ENCODE measurements at regions not wholly inside any gene's neighbourhood (a gene's known extent, or its start where the extent isn't known, plus 50 kb on each side); places are given as distances from the start of the nearest gene placed in this dataset.

DNA sequence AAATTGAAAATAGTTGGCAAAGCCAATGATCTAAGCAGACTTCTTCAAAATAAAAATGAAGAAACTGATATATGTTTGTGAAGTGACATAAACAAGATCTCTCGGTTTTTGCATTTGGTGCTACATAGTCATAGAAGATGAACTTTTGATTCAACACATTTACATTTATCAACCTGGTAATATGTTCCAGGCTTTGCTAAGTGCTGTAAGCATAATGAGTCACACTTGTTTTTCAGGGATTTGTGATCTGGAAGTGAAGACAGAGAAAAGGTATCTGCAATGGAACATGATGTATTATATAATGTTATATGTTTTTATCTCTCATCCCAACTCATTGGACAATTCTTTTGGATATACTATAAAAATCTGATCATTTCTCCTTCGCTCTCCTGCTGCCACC, 801.4 kb downstream of the BRINP1 start:
- TF ChIP-seq TCF7 (CRISPR knock-in tag; IDR thresholded peaks at IDR 0.05; ENCODE audit: low read depth) = no peak
- no peak for TF ChIP-seq ZNF671 (CRISPR knock-in tag; IDR thresholded peaks at IDR 0.05)
- TF ChIP-seq, protein P1, sequence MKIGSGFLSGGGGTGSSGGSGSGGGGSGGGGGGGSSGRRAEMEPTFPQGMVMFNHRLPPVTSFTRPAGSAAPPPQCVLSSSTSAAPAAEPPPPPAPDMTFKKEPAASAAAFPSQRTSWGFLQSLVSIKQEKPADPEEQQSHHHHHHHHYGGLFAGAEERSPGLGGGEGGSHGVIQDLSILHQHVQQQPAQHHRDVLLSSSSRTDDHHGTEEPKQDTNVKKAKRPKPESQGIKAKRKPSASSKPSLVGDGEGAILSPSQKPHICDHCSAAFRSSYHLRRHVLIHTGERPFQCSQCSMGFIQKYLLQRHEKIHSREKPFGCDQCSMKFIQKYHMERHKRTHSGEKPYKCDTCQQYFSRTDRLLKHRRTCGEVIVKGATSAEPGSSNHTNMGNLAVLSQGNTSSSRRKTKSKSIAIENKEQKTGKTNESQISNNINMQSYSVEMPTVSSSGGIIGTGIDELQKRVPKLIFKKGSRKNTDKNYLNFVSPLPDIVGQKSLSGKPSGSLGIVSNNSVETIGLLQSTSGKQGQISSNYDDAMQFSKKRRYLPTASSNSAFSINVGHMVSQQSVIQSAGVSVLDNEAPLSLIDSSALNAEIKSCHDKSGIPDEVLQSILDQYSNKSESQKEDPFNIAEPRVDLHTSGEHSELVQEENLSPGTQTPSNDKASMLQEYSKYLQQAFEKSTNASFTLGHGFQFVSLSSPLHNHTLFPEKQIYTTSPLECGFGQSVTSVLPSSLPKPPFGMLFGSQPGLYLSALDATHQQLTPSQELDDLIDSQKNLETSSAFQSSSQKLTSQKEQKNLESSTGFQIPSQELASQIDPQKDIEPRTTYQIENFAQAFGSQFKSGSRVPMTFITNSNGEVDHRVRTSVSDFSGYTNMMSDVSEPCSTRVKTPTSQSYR (CRISPR knock-in tag; IDR thresholded peaks at IDR 0.05) = no peak
- TF ChIP-seq GTF2I (CRISPR knock-in tag; conservative IDR thresholded peaks at IDR 0.05) = no peak
- no peak for TF ChIP-seq ZNF423 (CRISPR knock-in tag; IDR thresholded peaks at IDR 0.05)
- TF ChIP-seq, protein P2, sequence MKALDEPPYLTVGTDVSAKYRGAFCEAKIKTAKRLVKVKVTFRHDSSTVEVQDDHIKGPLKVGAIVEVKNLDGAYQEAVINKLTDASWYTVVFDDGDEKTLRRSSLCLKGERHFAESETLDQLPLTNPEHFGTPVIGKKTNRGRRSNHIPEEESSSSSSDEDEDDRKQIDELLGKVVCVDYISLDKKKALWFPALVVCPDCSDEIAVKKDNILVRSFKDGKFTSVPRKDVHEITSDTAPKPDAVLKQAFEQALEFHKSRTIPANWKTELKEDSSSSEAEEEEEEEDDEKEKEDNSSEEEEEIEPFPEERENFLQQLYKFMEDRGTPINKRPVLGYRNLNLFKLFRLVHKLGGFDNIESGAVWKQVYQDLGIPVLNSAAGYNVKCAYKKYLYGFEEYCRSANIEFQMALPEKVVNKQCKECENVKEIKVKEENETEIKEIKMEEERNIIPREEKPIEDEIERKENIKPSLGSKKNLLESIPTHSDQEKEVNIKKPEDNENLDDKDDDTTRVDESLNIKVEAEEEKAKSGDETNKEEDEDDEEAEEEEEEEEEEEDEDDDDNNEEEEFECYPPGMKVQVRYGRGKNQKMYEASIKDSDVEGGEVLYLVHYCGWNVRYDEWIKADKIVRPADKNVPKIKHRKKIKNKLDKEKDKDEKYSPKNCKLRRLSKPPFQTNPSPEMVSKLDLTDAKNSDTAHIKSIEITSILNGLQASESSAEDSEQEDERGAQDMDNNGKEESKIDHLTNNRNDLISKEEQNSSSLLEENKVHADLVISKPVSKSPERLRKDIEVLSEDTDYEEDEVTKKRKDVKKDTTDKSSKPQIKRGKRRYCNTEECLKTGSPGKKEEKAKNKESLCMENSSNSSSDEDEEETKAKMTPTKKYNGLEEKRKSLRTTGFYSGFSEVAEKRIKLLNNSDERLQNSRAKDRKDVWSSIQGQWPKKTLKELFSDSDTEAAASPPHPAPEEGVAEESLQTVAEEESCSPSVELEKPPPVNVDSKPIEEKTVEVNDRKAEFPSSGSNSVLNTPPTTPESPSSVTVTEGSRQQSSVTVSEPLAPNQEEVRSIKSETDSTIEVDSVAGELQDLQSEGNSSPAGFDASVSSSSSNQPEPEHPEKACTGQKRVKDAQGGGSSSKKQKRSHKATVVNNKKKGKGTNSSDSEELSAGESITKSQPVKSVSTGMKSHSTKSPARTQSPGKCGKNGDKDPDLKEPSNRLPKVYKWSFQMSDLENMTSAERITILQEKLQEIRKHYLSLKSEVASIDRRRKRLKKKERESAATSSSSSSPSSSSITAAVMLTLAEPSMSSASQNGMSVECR (CRISPR knock-in tag; IDR thresholded peaks at IDR 0.05; ENCODE audit: borderline replicate concordance) = no peak
- no peak for TF ChIP-seq IRF2 (CRISPR knock-in tag; IDR thresholded peaks at IDR 0.05; ENCODE audit: borderline replicate concordance, low read depth)
- TF ChIP-seq FOXJ3 (CRISPR knock-in tag; IDR thresholded peaks at IDR 0.05; ENCODE audit: borderline replicate concordance) = no peak
- TF ChIP-seq ZNF219 (CRISPR knock-in tag; IDR thresholded peaks at IDR 0.05; ENCODE audit: borderline replicate concordance) = no peak
- TF ChIP-seq, protein P3, sequence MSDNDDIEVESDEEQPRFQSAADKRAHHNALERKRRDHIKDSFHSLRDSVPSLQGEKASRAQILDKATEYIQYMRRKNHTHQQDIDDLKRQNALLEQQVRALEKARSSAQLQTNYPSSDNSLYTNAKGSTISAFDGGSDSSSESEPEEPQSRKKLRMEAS (CRISPR knock-in tag; IDR thresholded peaks at IDR 0.05) = no peak
- no peak overlapping the region for H3K4me3 Mint-ChIP-seq
- H3K27me3 Mint-ChIP-seq (ENCODE audit: low read depth) = no peaks in the 10 kb centered on the region
- H3K4me1 Mint-ChIP-seq = peaks cover 6% of the 10 kb centered on the region
- ChIA-PET CTCF (no interaction called here), POLR2A (no interaction called here)
- no peak for DNase-seq (ENCODE audit: low spot score)
- H3K36me3 Mint-ChIP-seq = no peaks in the 10 kb centered on the region
- H3K9me3 Mint-ChIP-seq = no peaks in the 10 kb centered on the region
- H3K27ac Mint-ChIP-seq = no peak overlapping the region
- ATAC-seq = no peak

DNA sequence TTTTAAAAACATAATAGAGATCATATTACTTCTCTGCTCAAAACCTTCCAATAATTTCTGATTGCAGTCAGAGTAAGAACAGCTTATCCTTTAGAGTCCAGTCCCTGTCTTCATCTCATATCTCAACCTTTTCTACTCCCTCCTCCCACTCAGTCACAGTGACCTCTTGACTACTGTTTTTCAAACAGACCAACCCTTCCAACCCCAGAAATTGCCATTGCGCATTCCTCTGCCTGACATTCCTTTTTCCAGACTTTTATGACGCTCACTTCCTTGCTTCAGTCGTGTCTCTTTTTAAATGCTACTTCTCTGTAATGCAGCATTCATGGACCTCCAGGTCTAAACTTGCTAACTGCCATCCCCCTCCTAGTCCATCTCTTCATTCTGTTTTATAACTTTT, 800.5 kb downstream of the BRINP1 start:
- peaks cover 6% of the 10 kb centered on the region for H3K4me1 Mint-ChIP-seq
- no peaks in the 10 kb centered on the region for H3K27me3 Mint-ChIP-seq (ENCODE audit: low read depth)
- no peak overlapping the region for H3K4me3 Mint-ChIP-seq
- H3K9me3 Mint-ChIP-seq = no peaks in the 10 kb centered on the region
- ChIA-PET CTCF (no interaction called here), POLR2A (no interaction called here)
- H3K27ac Mint-ChIP-seq = 0 out of 2 replicates have a peak overlapping the region, but pooled peaks have one; percentile 10
- no peaks in the 10 kb centered on the region for H3K36me3 Mint-ChIP-seq
- ATAC-seq = no peak
- DNase-seq (ENCODE audit: low spot score) = no peak
- TF ChIP-seq RELA (CRISPR knock-in tag; IDR thresholded peaks at IDR 0.05; ENCODE audit: borderline replicate concordance) = no peak
- TF ChIP-seq CREM (CRISPR knock-in tag; IDR thresholded peaks at IDR 0.05) = no peak
- TF ChIP-seq, protein P4, sequence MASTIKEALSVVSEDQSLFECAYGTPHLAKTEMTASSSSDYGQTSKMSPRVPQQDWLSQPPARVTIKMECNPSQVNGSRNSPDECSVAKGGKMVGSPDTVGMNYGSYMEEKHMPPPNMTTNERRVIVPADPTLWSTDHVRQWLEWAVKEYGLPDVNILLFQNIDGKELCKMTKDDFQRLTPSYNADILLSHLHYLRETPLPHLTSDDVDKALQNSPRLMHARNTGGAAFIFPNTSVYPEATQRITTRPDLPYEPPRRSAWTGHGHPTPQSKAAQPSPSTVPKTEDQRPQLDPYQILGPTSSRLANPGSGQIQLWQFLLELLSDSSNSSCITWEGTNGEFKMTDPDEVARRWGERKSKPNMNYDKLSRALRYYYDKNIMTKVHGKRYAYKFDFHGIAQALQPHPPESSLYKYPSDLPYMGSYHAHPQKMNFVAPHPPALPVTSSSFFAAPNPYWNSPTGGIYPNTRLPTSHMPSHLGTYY (CRISPR knock-in tag; IDR thresholded peaks at IDR 0.05) = no peak
- no peak for TF ChIP-seq NFATC4 (CRISPR knock-in tag; IDR thresholded peaks at IDR 0.05)
- no peak for TF ChIP-seq JAZF1 (CRISPR knock-in tag; IDR thresholded peaks at IDR 0.05)
- TF ChIP-seq ZNF416 (CRISPR knock-in tag; IDR thresholded peaks at IDR 0.05) = no peak
- no peak for TF ChIP-seq FOXP1 (CRISPR knock-in tag; IDR thresholded peaks at IDR 0.05; ENCODE audit: borderline replicate concordance)
- TF ChIP-seq, protein P5, sequence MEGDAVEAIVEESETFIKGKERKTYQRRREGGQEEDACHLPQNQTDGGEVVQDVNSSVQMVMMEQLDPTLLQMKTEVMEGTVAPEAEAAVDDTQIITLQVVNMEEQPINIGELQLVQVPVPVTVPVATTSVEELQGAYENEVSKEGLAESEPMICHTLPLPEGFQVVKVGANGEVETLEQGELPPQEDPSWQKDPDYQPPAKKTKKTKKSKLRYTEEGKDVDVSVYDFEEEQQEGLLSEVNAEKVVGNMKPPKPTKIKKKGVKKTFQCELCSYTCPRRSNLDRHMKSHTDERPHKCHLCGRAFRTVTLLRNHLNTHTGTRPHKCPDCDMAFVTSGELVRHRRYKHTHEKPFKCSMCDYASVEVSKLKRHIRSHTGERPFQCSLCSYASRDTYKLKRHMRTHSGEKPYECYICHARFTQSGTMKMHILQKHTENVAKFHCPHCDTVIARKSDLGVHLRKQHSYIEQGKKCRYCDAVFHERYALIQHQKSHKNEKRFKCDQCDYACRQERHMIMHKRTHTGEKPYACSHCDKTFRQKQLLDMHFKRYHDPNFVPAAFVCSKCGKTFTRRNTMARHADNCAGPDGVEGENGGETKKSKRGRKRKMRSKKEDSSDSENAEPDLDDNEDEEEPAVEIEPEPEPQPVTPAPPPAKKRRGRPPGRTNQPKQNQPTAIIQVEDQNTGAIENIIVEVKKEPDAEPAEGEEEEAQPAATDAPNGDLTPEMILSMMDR (IDR thresholded peaks at IDR 0.05) = no peak
- TF ChIP-seq, protein P6, sequence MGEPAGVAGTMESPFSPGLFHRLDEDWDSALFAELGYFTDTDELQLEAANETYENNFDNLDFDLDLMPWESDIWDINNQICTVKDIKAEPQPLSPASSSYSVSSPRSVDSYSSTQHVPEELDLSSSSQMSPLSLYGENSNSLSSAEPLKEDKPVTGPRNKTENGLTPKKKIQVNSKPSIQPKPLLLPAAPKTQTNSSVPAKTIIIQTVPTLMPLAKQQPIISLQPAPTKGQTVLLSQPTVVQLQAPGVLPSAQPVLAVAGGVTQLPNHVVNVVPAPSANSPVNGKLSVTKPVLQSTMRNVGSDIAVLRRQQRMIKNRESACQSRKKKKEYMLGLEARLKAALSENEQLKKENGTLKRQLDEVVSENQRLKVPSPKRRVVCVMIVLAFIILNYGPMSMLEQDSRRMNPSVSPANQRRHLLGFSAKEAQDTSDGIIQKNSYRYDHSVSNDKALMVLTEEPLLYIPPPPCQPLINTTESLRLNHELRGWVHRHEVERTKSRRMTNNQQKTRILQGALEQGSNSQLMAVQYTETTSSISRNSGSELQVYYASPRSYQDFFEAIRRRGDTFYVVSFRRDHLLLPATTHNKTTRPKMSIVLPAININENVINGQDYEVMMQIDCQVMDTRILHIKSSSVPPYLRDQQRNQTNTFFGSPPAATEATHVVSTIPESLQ (CRISPR knock-in tag; IDR thresholded peaks at IDR 0.05) = no peak
- TF ChIP-seq, protein P7, sequence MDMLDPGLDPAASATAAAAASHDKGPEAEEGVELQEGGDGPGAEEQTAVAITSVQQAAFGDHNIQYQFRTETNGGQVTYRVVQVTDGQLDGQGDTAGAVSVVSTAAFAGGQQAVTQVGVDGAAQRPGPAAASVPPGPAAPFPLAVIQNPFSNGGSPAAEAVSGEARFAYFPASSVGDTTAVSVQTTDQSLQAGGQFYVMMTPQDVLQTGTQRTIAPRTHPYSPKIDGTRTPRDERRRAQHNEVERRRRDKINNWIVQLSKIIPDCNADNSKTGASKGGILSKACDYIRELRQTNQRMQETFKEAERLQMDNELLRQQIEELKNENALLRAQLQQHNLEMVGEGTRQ (CRISPR knock-in tag; IDR thresholded peaks at IDR 0.05) = no peak
- TF ChIP-seq, protein P8, sequence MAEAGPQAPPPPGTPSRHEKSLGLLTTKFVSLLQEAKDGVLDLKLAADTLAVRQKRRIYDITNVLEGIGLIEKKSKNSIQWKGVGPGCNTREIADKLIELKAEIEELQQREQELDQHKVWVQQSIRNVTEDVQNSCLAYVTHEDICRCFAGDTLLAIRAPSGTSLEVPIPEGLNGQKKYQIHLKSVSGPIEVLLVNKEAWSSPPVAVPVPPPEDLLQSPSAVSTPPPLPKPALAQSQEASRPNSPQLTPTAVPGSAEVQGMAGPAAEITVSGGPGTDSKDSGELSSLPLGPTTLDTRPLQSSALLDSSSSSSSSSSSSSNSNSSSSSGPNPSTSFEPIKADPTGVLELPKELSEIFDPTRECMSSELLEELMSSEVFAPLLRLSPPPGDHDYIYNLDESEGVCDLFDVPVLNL (CRISPR knock-in tag; IDR thresholded peaks at IDR 0.05; ENCODE audit: borderline replicate concordance, low read depth) = no peak
- TF ChIP-seq NR2C2 (CRISPR knock-in tag; IDR thresholded peaks at IDR 0.05) = no peak

Measured in WTC11 (cell line).